WERI-Rb-1 (cell line): ENCODE measurements at regions not wholly inside any gene's neighbourhood (a gene's known extent, or its start where the extent isn't known, plus 50 kb on each side); places are given as distances from the start of the nearest gene placed in this dataset.

Experiments
- DNase-seq: peaks from one replicate; pipeline ENCODE4 v3.0.0-alpha.2; 2020
- H3K27ac ChIP-seq: fragments of 250-450 bp; sonication (Bioruptor Pico); 2 replicates; pipeline ENCODE4 v1.5.1; 2020; ENCODE audit warnings: mild to moderate bottlenecking, moderate library complexity
- H3K27me3 ChIP-seq: fragments of 250-450 bp; sonication (Bioruptor Pico); 2 replicates; pipeline ENCODE4 v1.5.1; 2021; ENCODE audit warnings: mild to moderate bottlenecking, low read depth, moderate library complexity; ENCODE audit not compliant: insufficient read depth, severe bottlenecking
- H3K36me3 ChIP-seq: fragments of 250-450 bp; sonication (Bioruptor Pico); 2 replicates; pipeline ENCODE4 v1.5.1; 2020; ENCODE audit warnings: mild to moderate bottlenecking, moderate library complexity
- H3K4me3 ChIP-seq: 2 replicates; pipeline ENCODE4 v1.5.1; 2011; ENCODE audit warnings: low read depth, mild to moderate bottlenecking, control low read depth, low read length
- H3K9me3 ChIP-seq: fragments of 250-450 bp; sonication (Bioruptor Pico); 2 replicates; pipeline ENCODE4 v1.5.1; 2021; ENCODE audit warnings: mild to moderate bottlenecking, moderate library complexity; ENCODE audit not compliant: severe bottlenecking
- CTCF ChIP-seq: IDR thresholded peaks from 2 replicates; pipeline ENCODE4 v1.5.1; 2011; ENCODE audit warnings: low read depth, mild to moderate bottlenecking, control low read depth, inconsistent platforms, low read length

GRCh38 chr6:90387383-90387775 lies 90.7 kb upstream of the BACH2 start:
- no peak for TF ChIP-seq CTCF
- Histone ChIP-seq H3K36me3 (no peaks in the 10 kb centered on the region), H3K27me3 (no peaks in the 10 kb centered on the region), H3K4me3 (no peak overlapping the region), H3K9me3 (no peaks in the 10 kb centered on the region), H3K27ac (no peak overlapping the region)
- no peak for DNase-seq

GRCh38 chr6:90386399-90387382 lies 90.0 kb upstream of the BACH2 start:
- Histone ChIP-seq H3K27me3 (no peaks in the 10 kb centered on the region), H3K4me3 (no peak overlapping the region), H3K36me3 (no peaks in the 10 kb centered on the region), H3K9me3 (no peaks in the 10 kb centered on the region), H3K27ac (no peak overlapping the region)
- TF ChIP-seq CTCF = no peak
- DNase-seq = no peak

GRCh38 chr6:90385759-90386313 lies 89.2 kb upstream of the BACH2 start:
- DNase-seq = no peak
- no peaks in the 10 kb centered on the region for H3K9me3 ChIP-seq
- no peak for TF ChIP-seq CTCF
- H3K27ac ChIP-seq = no peak overlapping the region
- no peaks in the 10 kb centered on the region for H3K36me3 ChIP-seq
- no peak overlapping the region for H3K4me3 ChIP-seq
- H3K27me3 ChIP-seq = no peaks in the 10 kb centered on the region

GRCh38 chr6:90384720-90385119 lies 88.1 kb upstream of the BACH2 start:
- Histone ChIP-seq H3K4me3 (no peak overlapping the region), H3K36me3 (no peaks in the 10 kb centered on the region), H3K27ac (no peak overlapping the region), H3K27me3 (no peaks in the 10 kb centered on the region), H3K9me3 (no peaks in the 10 kb centered on the region)
- no peak for DNase-seq
- TF ChIP-seq CTCF = no peak

GRCh38 chr6:90383196-90383822 lies 86.7 kb upstream of the BACH2 start:
- no peak for TF ChIP-seq CTCF
- no peak overlapping the region for H3K27ac ChIP-seq

More at GRCh38 chr6:90383196-90383822, 86.7 kb upstream of the BACH2 start:
- DNase-seq = no peak
- H3K27me3 ChIP-seq = no peaks in the 10 kb centered on the region
- H3K36me3 ChIP-seq = no peaks in the 10 kb centered on the region
- no peak overlapping the region for H3K4me3 ChIP-seq
- no peaks in the 10 kb centered on the region for H3K9me3 ChIP-seq
